SK-N-SH (cell line): ENCODE measurements at regions not wholly inside any gene's neighbourhood (a gene's known extent, or its start where the extent isn't known, plus 50 kb on each side); places are given as distances from the start of the nearest gene placed in this dataset.

Experiments used
- CTCF ChIA-PET: fragments of 300-600, 350-600 bp; formaldehyde crosslinking; extraction: SDS; loops from one replicate; lab custom pipeline; 2021; lab: Yijun Ruan, JAX
- POLR2A ChIA-PET: fragments of 350-600 bp; sonication (Branson Sonifier 250); formaldehyde crosslinking; extraction: SDS; loops from one replicate; lab custom pipeline; 2020; ENCODE audit warnings: antibody characterized with exemption, inconsistent platforms; lab: Yijun Ruan, JAX
- DNase-seq: peaks from one replicate; pipeline ENCODE4 v3.0.0; 2012
- H2AFZ ChIP-seq: fragments of 200-600 bp; sonication (generic); 2 replicates; pipeline ENCODE4 v1.8.1; 2016; ENCODE audit warnings: antibody characterized with exemption, mild to moderate bottlenecking, low read depth
- H3F3A ChIP-seq: fragments of 200-600 bp; sonication (generic); replicated peaks from 2 replicates; pipeline ENCODE3; 2016; ENCODE audit warnings: antibody characterized with exemption, mild to moderate bottlenecking; ENCODE audit not compliant: insufficient read depth
- H3K27ac ChIP-seq, 2 experiments: fragments of 200-500 bp in 1 of 2; fragments of 200-600 bp in 1 of 2; sonication (Bioruptor generic) in 1 of 2; sonication (generic), shearing (Covaris generic) in 1 of 2; 2 replicates each; pipeline versions ENCODE4 v1.5.1 to v1.6.1; 2014 to 2016; ENCODE audit warnings: low read depth in 2 of 2, inconsistent platforms in 1 of 2, low read length in 1 of 2, mild to moderate bottlenecking in 1 of 2, mixed read lengths in 1 of 2
- H3K27me3 ChIP-seq: fragments of 200-600 bp; sonication (generic), shearing (Covaris generic); 2 replicates; pipeline ENCODE4 v1.6.1; 2016; ENCODE audit warnings: mixed run types; ENCODE audit not compliant: insufficient read depth
- H3K36me3 ChIP-seq, 2 experiments: fragments of 200-500 bp in 1 of 2; fragments of 200-600 bp in 1 of 2; sonication (Bioruptor generic) in 1 of 2; sonication (generic) in 1 of 2; replicated peaks in 1 of 2; 2 replicates each; pipeline versions ENCODE3 to v1.5.1; 2014 to 2016; ENCODE audit warnings: low read length in 1 of 2, mild to moderate bottlenecking in 1 of 2; ENCODE audit not compliant: insufficient read depth in 2 of 2, control insufficient read depth in 1 of 2
- H3K4me1 ChIP-seq, 2 experiments: fragments of 200-500 bp in 1 of 2; fragments of 200-600 bp in 1 of 2; sonication (Bioruptor generic) in 1 of 2; sonication (generic), shearing (Covaris generic) in 1 of 2; 2 replicates each; pipeline versions ENCODE4 v1.5.1 to v1.6.1; 2014 to 2016; ENCODE audit warnings: low read depth in 1 of 2, low read length in 1 of 2, mixed run types in 1 of 2; ENCODE audit not compliant: insufficient read depth in 2 of 2, control insufficient read depth in 1 of 2
- H3K4me2 ChIP-seq: fragments of 200-600 bp; sonication (generic), shearing (Covaris generic); 2 replicates; pipeline ENCODE4 v1.6.1; 2017; ENCODE audit warnings: mixed run types
- H3K4me3 ChIP-seq, 2 experiments: fragments of 200-500 bp in 1 of 2; fragments of 200-600 bp in 1 of 2; sonication (Bioruptor generic) in 1 of 2; sonication (generic), shearing (Covaris generic) in 1 of 2; 2 replicates each; pipeline versions ENCODE4 v1.5.1 to v1.8.1; 2014 to 2016; ENCODE audit warnings: low read depth in 2 of 2, inconsistent platforms in 1 of 2, low read length in 1 of 2, mild to moderate bottlenecking in 1 of 2, mixed read lengths in 1 of 2, moderate library complexity in 1 of 2
- H3K79me2 ChIP-seq: fragments of 200-600 bp; sonication (generic); 2 replicates; pipeline ENCODE4 v1.8.1; 2017; ENCODE audit warnings: mild to moderate bottlenecking; ENCODE audit not compliant: insufficient read depth
- H3K9ac ChIP-seq: fragments of 200-600 bp; sonication (generic); 2 replicates; pipeline ENCODE4 v1.6.1; 2017; ENCODE audit warnings: mixed run types
- H3K9me2 ChIP-seq: fragments of 200-600 bp; sonication (generic); 2 replicates; pipeline ENCODE4 v1.6.1; 2017; ENCODE audit warnings: mixed run types
- H3K9me3 ChIP-seq: fragments of 200-600 bp; sonication (generic); 2 replicates; pipeline ENCODE4 v1.6.1; 2017; ENCODE audit warnings: mixed run types, mild to moderate bottlenecking, moderate library complexity
- H4K20me1 ChIP-seq: fragments of 200-600 bp; sonication (generic); 2 replicates; pipeline ENCODE4 v1.6.1; 2017; ENCODE audit warnings: mild to moderate bottlenecking, mixed run types; ENCODE audit not compliant: insufficient read depth
- FOSL2 ChIP-seq: IDR thresholded peaks from 2 replicates; pipeline ENCODE4 v1.4.0; 2012; ENCODE audit warnings: low read depth, mild to moderate bottlenecking, moderate library complexity, borderline replicate concordance
- FOXJ3 ChIP-seq: sonication (generic); formaldehyde crosslinking; IDR thresholded peaks from 2 replicates; pipeline ENCODE4 v1.5.1; 2020; ENCODE audit warnings: mild to moderate bottlenecking, missing genetic modification reagents
- GABPA ChIP-seq: IDR thresholded peaks from 2 replicates; pipeline ENCODE4 v1.4.0; 2012; ENCODE audit warnings: low read depth, mild to moderate bottlenecking
- IRF3 ChIP-seq: fragments of 150-350 bp; IDR thresholded peaks from 2 replicates; pipeline ENCODE4 v1.6.1; 2016; ENCODE audit warnings: mild to moderate bottlenecking, low read depth, low read length
- JUND ChIP-seq: IDR thresholded peaks from 2 replicates; pipeline ENCODE4 v1.4.0; 2012
- NRF1 ChIP-seq: IDR thresholded peaks from 2 replicates; pipeline ENCODE4 v1.6.1; 2012; ENCODE audit warnings: low read depth, mild to moderate bottlenecking, low read length
- RFX5 ChIP-seq: IDR thresholded peaks from 2 replicates; pipeline ENCODE4 v1.6.1; 2012; ENCODE audit warnings: mild to moderate bottlenecking, improper control_type of control experiment, low read length
- RXRA ChIP-seq: IDR thresholded peaks from 2 replicates; pipeline ENCODE4 v1.4.0; 2012; ENCODE audit warnings: low read depth, mild to moderate bottlenecking, borderline replicate concordance
- SIN3A ChIP-seq: IDR thresholded peaks from 2 replicates; pipeline ENCODE4 v1.6.1; 2012; ENCODE audit warnings: low read depth, mild to moderate bottlenecking, low read length, moderate library complexity, borderline replicate concordance
- SMC3 ChIP-seq: IDR thresholded peaks from 2 replicates; pipeline ENCODE4 v1.6.1; 2012; ENCODE audit warnings: low read depth, low read length, improper control_type of control experiment
- TCF12 ChIP-seq: IDR thresholded peaks from 2 replicates; pipeline ENCODE4 v1.4.0; 2012
- ZBTB33 ChIP-seq: IDR thresholded peaks from 2 replicates; pipeline ENCODE4 v1.4.0; 2012; ENCODE audit warnings: low read depth, borderline replicate concordance
- WGBS: methylation state at CpG from one replicate; pipeline ENCODE4 v1.1.6; 2017; ENCODE audit warnings: low lambda C conversion rate; 5-methylcytosine and 5-hydroxymethylcytosine counted together
- TF ChIP-seq, protein P1 (sequence below): fragments of 200-600 bp; sonication (generic); IDR thresholded peaks from 2 replicates; pipeline ENCODE4 v1.6.1; 2017; ENCODE audit warnings: antibody characterized with exemption, mild to moderate bottlenecking, moderate library complexity
- TF ChIP-seq, protein P2 (sequence below): IDR thresholded peaks from 2 replicates; pipeline ENCODE4 v1.4.0; 2012; ENCODE audit warnings: low read depth, borderline replicate concordance

DNA sequence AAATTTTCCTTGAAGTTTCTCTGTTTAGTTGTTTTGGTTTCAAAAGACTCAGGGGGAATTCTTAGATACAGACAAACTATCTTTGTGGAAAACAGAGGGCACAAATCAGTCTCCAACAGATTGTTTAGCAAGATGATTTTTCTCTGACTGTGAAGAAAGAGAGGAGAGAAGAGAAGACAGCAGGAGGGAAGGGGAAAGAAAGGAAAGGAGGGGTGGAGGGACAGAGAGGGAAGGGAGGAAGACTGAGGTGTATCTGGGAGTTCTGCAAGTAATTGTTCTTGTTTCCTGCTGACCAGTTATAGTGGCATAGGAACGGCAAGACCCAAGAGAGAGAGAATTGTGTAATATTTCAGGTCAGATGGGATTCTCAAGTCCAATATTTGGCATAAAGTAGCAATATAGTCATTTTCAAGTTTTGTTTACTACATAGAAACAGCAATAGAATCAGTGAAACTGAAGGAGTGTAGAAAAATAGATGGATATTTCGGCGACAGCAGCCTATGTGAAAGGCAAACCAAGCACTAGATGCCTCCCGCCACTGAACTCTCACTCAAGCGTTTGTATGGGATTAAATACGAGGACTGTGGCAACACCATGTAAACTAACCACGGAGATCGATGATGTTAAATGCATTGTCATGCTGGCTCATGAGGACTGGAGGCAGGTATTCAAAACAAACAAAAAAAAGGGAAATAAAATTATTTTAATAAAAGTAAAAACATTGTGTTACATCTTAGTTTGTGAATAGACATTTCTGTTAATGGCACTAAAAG is 342.5 kb downstream of the SLC16A7 start:
- DNase-seq: no peak
- Histone ChIP-seq H3F3A (no peaks in the 10 kb centered on the region), H2AFZ (no peak overlapping the region), H3K9me2 (no peaks in the 10 kb centered on the region), H3K36me3 (no peaks in the 10 kb centered on the region), H3K79me2 (no peaks in the 10 kb centered on the region), H3K27ac (no peak overlapping the region), H3K4me2 (no peak overlapping the region), H3K9me3 (no peaks in the 10 kb centered on the region), H3K4me3 (no peak overlapping the region), H4K20me1 (no peaks in the 10 kb centered on the region), H3K4me1 (no peaks in the 10 kb centered on the region), H3K9ac (no peak overlapping the region), H3K27me3 (no peaks in the 10 kb centered on the region)
- WGBS: 5% methylated on average over 8 of the region's 8 CpGs
- POLR2A ChIA-PET: no interaction called here
- CTCF ChIA-PET: interaction anchor here (0.7 kb wide), 1 partner anchor 39 kb away, joined by 3 read pairs; no protein-coding TSS in a partner anchor
- TF ChIP-seq RXRA: no peak
- no peak for TF ChIP-seq RFX5
- TF ChIP-seq FOXJ3 (CRISPR knock-in tag): no peak
- TF ChIP-seq NRF1: no peak
- no peak for TF ChIP-seq JUND
- no peak for TF ChIP-seq SIN3A
- TF ChIP-seq SMC3: no peak
- TF ChIP-seq FOSL2: no peak
- no peak for TF ChIP-seq IRF3
- no peak for TF ChIP-seq TCF12
- TF ChIP-seq, protein P1, sequence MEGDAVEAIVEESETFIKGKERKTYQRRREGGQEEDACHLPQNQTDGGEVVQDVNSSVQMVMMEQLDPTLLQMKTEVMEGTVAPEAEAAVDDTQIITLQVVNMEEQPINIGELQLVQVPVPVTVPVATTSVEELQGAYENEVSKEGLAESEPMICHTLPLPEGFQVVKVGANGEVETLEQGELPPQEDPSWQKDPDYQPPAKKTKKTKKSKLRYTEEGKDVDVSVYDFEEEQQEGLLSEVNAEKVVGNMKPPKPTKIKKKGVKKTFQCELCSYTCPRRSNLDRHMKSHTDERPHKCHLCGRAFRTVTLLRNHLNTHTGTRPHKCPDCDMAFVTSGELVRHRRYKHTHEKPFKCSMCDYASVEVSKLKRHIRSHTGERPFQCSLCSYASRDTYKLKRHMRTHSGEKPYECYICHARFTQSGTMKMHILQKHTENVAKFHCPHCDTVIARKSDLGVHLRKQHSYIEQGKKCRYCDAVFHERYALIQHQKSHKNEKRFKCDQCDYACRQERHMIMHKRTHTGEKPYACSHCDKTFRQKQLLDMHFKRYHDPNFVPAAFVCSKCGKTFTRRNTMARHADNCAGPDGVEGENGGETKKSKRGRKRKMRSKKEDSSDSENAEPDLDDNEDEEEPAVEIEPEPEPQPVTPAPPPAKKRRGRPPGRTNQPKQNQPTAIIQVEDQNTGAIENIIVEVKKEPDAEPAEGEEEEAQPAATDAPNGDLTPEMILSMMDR: no peak
- no peak for TF ChIP-seq ZBTB33
- TF ChIP-seq, protein P2, sequence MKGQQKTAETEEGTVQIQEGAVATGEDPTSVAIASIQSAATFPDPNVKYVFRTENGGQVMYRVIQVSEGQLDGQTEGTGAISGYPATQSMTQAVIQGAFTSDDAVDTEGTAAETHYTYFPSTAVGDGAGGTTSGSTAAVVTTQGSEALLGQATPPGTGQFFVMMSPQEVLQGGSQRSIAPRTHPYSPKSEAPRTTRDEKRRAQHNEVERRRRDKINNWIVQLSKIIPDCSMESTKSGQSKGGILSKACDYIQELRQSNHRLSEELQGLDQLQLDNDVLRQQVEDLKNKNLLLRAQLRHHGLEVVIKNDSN: no peak
- no peak for TF ChIP-seq GABPA
